ENCODE measurements at regions not wholly inside any gene's neighbourhood (a gene's known extent, or its start where the extent isn't known, plus 50 kb on each side); places are given as distances from the start of the nearest gene placed in this dataset.

- Histone ChIP-seq H3K9me3 (no peaks in the 10 kb centered on the region), H3K27ac (no peak overlapping the region), H3K36me3 (no peaks in the 10 kb centered on the region), H3K4me1 (no peaks in the 10 kb centered on the region), H3K27me3 (ENCODE audit: low read depth) (no peaks in the 10 kb centered on the region), H3K4me3 (no peak overlapping the region)
- intact Hi-C loops (cut with DNase I) = no loop called here
- DNase-seq (no peak), ATAC-seq (peak in 1 of 2 donors; percentile 41)
- TF ChIP-seq CTCF (IDR thresholded peaks at IDR 0.05) = no peak
Observed at GRCh38 chr12:67111182-67111581, 158.0 kb upstream of the CAND1 start.

- no peaks in the 10 kb centered on the region for H3K4me1 ChIP-seq
- intact Hi-C loops (cut with DNase I) = no loop called here
Observed at GRCh38 chr12:67112586-67112985, 156.6 kb upstream of the CAND1 start.

GRCh38 chr12:67116134-67116533 lies 153.0 kb upstream of the CAND1 start:
- H3K4me1 ChIP-seq = no peaks in the 10 kb centered on the region
- no peak for TF ChIP-seq CTCF (IDR thresholded peaks at IDR 0.05)
- no peaks in the 10 kb centered on the region for H3K9me3 ChIP-seq
- H3K4me3 ChIP-seq = no peak overlapping the region
- H3K27ac ChIP-seq = no peak overlapping the region
- intact Hi-C loops (cut with DNase I) = no loop called here
- no peaks in the 10 kb centered on the region for H3K27me3 ChIP-seq (ENCODE audit: low read depth)
- DNase-seq = no peak
- ATAC-seq = no peak
- no peaks in the 10 kb centered on the region for H3K36me3 ChIP-seq

More at GRCh38 chr12:67112586-67112985, 156.6 kb upstream of the CAND1 start:
- Histone ChIP-seq H3K9me3 (no peaks in the 10 kb centered on the region), H3K27me3 (ENCODE audit: low read depth) (no peaks in the 10 kb centered on the region), H3K36me3 (no peaks in the 10 kb centered on the region), H3K4me3 (no peak overlapping the region), H3K27ac (no peak overlapping the region)
- ATAC-seq (no peak), DNase-seq (no peak)
- TF ChIP-seq CTCF (IDR thresholded peaks at IDR 0.05) = no peak

- Histone ChIP-seq H3K4me1 (no peaks in the 10 kb centered on the region), H3K27me3 (ENCODE audit: low read depth) (no peaks in the 10 kb centered on the region), H3K9me3 (no peaks in the 10 kb centered on the region), H3K4me3 (no peak overlapping the region), H3K36me3 (no peaks in the 10 kb centered on the region), H3K27ac (no peak overlapping the region)
- TF ChIP-seq CTCF (IDR thresholded peaks at IDR 0.05) = no peak
- intact Hi-C loops (cut with DNase I) = no loop called here
- DNase-seq (no peak), ATAC-seq (no peak)
Observed at GRCh38 chr12:67122584-67122983, 146.6 kb upstream of the CAND1 start.

- no peaks in the 10 kb centered on the region for H3K27me3 ChIP-seq (ENCODE audit: low read depth)
- no peak overlapping the region for H3K27ac ChIP-seq
- DNase-seq (no peak), ATAC-seq (no peak)
- TF ChIP-seq CTCF (IDR thresholded peaks at IDR 0.05) = no peak
- H3K4me1 ChIP-seq = no peaks in the 10 kb centered on the region
- no peak overlapping the region for H3K4me3 ChIP-seq
- H3K9me3 ChIP-seq = no peaks in the 10 kb centered on the region
- intact Hi-C loops (cut with DNase I) = no loop called here
- H3K36me3 ChIP-seq = no peaks in the 10 kb centered on the region
Observed at GRCh38 chr12:67137256-67137655, 131.9 kb upstream of the CAND1 start.
